Coronary artery (tissue), 2 donors: ENCODE measurements at regions not wholly inside any gene's neighbourhood (a gene's known extent, or its start where the extent isn't known, plus 50 kb on each side); places are given as distances from the start of the nearest gene placed in this dataset.

Experiments
- DNase-seq: peaks from one replicate; pipeline ENCODE4 v3.0.0-alpha.2; 2017; ENCODE audit warnings: low spot score
- H3K27ac ChIP-seq, 2 donors: fragments of 200-600 bp; sonication (generic); one replicate each; pipeline ENCODE4 v1.5.1; 2016 to 2019
- H3K4me3 ChIP-seq: fragments of 200-600 bp; sonication (generic); 2 replicates; pipeline ENCODE4 v1.5.1; 2016; ENCODE audit warnings: mild to moderate bottlenecking, moderate library complexity
- CTCF ChIP-seq: fragments of 200-600 bp; sonication (generic); IDR thresholded peaks from one replicate; pipeline ENCODE4 v1.5.1; 2019; ENCODE audit warnings: antibody characterized with exemption

- no peak for DNase-seq
- no peak for TF ChIP-seq CTCF
- Histone ChIP-seq H3K4me3 (no peak overlapping the region), H3K27ac (no peak overlapping the region)
These were observed 439.8 kb downstream of the NLGN4X start for GRCh38 chrX:5788910-5789309.

- H3K27ac ChIP-seq, result no peak overlapping the region
- TF ChIP-seq CTCF, result no peak
- H3K4me3 ChIP-seq, result no peak overlapping the region
- DNase-seq, result no peak
These were observed 447.8 kb downstream of the NLGN4X start for GRCh38 chrX:5780821-5781220.

DNA sequence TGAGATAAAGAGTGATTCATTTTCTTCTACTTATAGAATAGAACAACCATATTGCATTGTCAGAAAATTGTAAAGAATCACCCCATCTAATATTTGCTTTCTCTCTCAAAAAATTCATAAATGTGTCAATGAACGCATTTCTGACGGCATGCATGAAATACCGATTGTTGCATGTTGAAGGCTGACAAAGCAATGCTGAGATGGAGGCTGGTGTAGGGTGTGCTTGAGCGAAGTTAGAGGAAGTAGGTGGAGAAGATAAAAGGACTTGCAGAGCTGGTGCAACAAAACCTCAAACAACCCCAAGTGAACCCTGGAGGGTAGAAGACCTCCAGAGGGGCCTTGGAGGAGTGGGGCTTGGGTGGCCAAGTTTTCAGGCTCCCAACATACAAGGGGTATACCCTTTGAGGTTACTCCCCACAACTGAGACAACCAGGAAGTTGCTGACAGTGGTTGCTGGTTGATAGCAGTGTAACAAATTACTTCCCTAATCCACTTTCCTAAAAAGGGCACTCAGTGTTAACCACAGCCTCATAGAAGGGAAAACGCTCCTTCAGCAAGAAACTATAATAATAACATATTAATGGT lies 452.7 kb downstream of the NLGN4X start:
- no peak overlapping the region for H3K4me3 ChIP-seq
- TF ChIP-seq CTCF, result no peak
- DNase-seq, result no peak
- no peak overlapping the region for H3K27ac ChIP-seq

GRCh38 chrX:5774446-5774845 lies 454.2 kb downstream of the NLGN4X start:
- Histone ChIP-seq H3K27ac (no peak overlapping the region), H3K4me3 (no peak overlapping the region)
- no peak for DNase-seq
- no peak for TF ChIP-seq CTCF

GRCh38 chrX:5771441-5771840 lies 457.2 kb downstream of the NLGN4X start:
- H3K27ac ChIP-seq, result no peak overlapping the region
- no peak for DNase-seq
- TF ChIP-seq CTCF, result no peak
- no peak overlapping the region for H3K4me3 ChIP-seq

- no peak for DNase-seq
- no peak overlapping the region for H3K4me3 ChIP-seq
- H3K27ac ChIP-seq, result no peak overlapping the region
- no peak for TF ChIP-seq CTCF
These were observed 472.1 kb downstream of the NLGN4X start for GRCh38 chrX:5756616-5757015.

DNA sequence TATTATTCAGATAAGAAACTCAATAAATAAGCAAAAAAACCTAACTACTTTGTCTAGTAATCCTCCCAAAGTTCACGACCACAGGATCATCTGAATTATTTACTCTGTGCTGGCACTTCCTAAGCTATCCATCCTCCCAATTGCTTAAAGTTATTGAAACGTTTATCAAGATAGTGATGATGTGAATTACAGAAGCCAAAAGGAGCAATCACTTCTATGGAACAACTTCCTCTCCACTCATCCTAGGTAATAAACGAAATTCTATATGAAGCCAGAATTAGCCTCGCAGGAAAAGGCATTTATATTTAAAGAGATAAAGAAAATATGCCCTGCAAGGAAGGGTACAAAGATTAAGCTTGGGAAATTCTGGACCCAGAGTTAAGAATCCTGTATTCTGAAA lies 475.4 kb downstream of the NLGN4X start:
- TF ChIP-seq CTCF, result no peak
- no peak overlapping the region for H3K27ac ChIP-seq
- no peak for DNase-seq
- H3K4me3 ChIP-seq, result no peak overlapping the region
